ENCODE measurements at regions not wholly inside any gene's neighbourhood (a gene's known extent, or its start where the extent isn't known, plus 50 kb on each side); places are given as distances from the start of the nearest gene placed in this dataset.

- H3K79me2 ChIP-seq (ENCODE audit: control insufficient read depth, low read length) = no peaks in the 10 kb centered on the region
- H4K20me1 ChIP-seq (ENCODE audit: control insufficient read depth, insufficient read depth, low read depth, low read length) = no peaks in the 10 kb centered on the region
- no peaks in the 10 kb centered on the region for H3K9me2 ChIP-seq (replicated peaks; ENCODE audit: control insufficient read depth, low read length)
- no peaks in the 10 kb centered on the region for H3F3A ChIP-seq (ENCODE audit: control insufficient read depth, insufficient read depth)
- H3K27ac ChIP-seq (ENCODE audit: low read depth, low read length) = no peak overlapping the region
- no peaks in the 10 kb centered on the region for H3K36me3 ChIP-seq (ENCODE audit: control insufficient read depth, low read length)
- H3K9me3 ChIP-seq (ENCODE audit: control insufficient read depth, insufficient read depth, low read length) = no peaks in the 10 kb centered on the region
- no peak overlapping the region for H3K4me2 ChIP-seq (ENCODE audit: low read length)
- H3K4me1 ChIP-seq (ENCODE audit: control insufficient read depth, low read length) = no peaks in the 10 kb centered on the region
- TF ChIP-seq EZH2phosphoT487 (IDR thresholded peaks at IDR 0.05; ENCODE audit: borderline replicate concordance, low read length) = no peak
- no peaks in the 10 kb centered on the region for H3K27me3 ChIP-seq (ENCODE audit: control insufficient read depth, low read length)
- H3K4me3 ChIP-seq (ENCODE audit: low read length) = no peak overlapping the region
These were observed 683.3 kb upstream of the KLHL29 start for GRCh38 chr2:22701561-22702160.

- Histone ChIP-seq H3K4me1 (ENCODE audit: control insufficient read depth, low read length) (no peaks in the 10 kb centered on the region), H3K79me2 (ENCODE audit: control insufficient read depth, low read length) (no peaks in the 10 kb centered on the region), H3F3A (ENCODE audit: control insufficient read depth, insufficient read depth) (no peaks in the 10 kb centered on the region), H3K4me2 (ENCODE audit: low read length) (no peak overlapping the region), H3K36me3 (ENCODE audit: control insufficient read depth, low read length) (no peaks in the 10 kb centered on the region), H3K9me3 (ENCODE audit: control insufficient read depth, insufficient read depth, low read length) (no peaks in the 10 kb centered on the region), H3K27me3 (ENCODE audit: control insufficient read depth, low read length) (no peaks in the 10 kb centered on the region), H4K20me1 (ENCODE audit: control insufficient read depth, insufficient read depth, low read depth, low read length) (no peaks in the 10 kb centered on the region), H3K27ac (ENCODE audit: low read depth, low read length) (no peak overlapping the region), H3K9me2 (replicated peaks; ENCODE audit: control insufficient read depth, low read length) (no peaks in the 10 kb centered on the region), H3K4me3 (ENCODE audit: low read length) (no peak overlapping the region)
- TF ChIP-seq EZH2phosphoT487 (IDR thresholded peaks at IDR 0.05; ENCODE audit: borderline replicate concordance, low read length) (no peak), CTCF (IDR thresholded peaks at IDR 0.05; ENCODE audit: low read depth, low read length, poor library complexity, severe bottlenecking) (no peak)
These were observed 681.6 kb upstream of the KLHL29 start for GRCh38 chr2:22703286-22703920.

- Histone ChIP-seq H3K36me3 (ENCODE audit: control insufficient read depth, low read length) (no peaks in the 10 kb centered on the region), H3K9me2 (replicated peaks; ENCODE audit: control insufficient read depth, low read length) (no peaks in the 10 kb centered on the region), H3K9me3 (ENCODE audit: control insufficient read depth, insufficient read depth, low read length) (no peaks in the 10 kb centered on the region), H3K27ac (ENCODE audit: low read depth, low read length) (no peak overlapping the region), H3K4me1 (ENCODE audit: control insufficient read depth, low read length) (no peaks in the 10 kb centered on the region), H3K27me3 (ENCODE audit: control insufficient read depth, low read length) (no peaks in the 10 kb centered on the region), H3K4me2 (ENCODE audit: low read length) (no peak overlapping the region), H3K79me2 (ENCODE audit: control insufficient read depth, low read length) (no peaks in the 10 kb centered on the region), H3K4me3 (ENCODE audit: low read length) (no peak overlapping the region), H3F3A (ENCODE audit: control insufficient read depth, insufficient read depth) (no peaks in the 10 kb centered on the region), H4K20me1 (ENCODE audit: control insufficient read depth, insufficient read depth, low read depth, low read length) (no peaks in the 10 kb centered on the region)
- TF ChIP-seq CTCF (IDR thresholded peaks at IDR 0.05; ENCODE audit: low read depth, low read length, poor library complexity, severe bottlenecking) = no peak
- no peak for TF ChIP-seq EZH2phosphoT487 (IDR thresholded peaks at IDR 0.05; ENCODE audit: borderline replicate concordance, low read length)
These were observed 665.6 kb upstream of the KLHL29 start for GRCh38 chr2:22719396-22719795.

- H3F3A ChIP-seq (ENCODE audit: control insufficient read depth, insufficient read depth) = no peaks in the 10 kb centered on the region
- H3K36me3 ChIP-seq (ENCODE audit: control insufficient read depth, low read length) = no peaks in the 10 kb centered on the region
- no peaks in the 10 kb centered on the region for H4K20me1 ChIP-seq (ENCODE audit: control insufficient read depth, insufficient read depth, low read depth, low read length)
These were observed 655.5 kb upstream of the KLHL29 start for GRCh38 chr2:22729466-22729865.

More at GRCh38 chr2:22729466-22729865, 655.5 kb upstream of the KLHL29 start:
- no peaks in the 10 kb centered on the region for H3K9me2 ChIP-seq (replicated peaks; ENCODE audit: control insufficient read depth, low read length)
- H3K27me3 ChIP-seq (ENCODE audit: control insufficient read depth, low read length) = no peaks in the 10 kb centered on the region
- H3K4me1 ChIP-seq (ENCODE audit: control insufficient read depth, low read length) = no peaks in the 10 kb centered on the region
- H3K4me2 ChIP-seq (ENCODE audit: low read length) = no peak overlapping the region
- no peak overlapping the region for H3K27ac ChIP-seq (ENCODE audit: low read depth, low read length)
- no peak for TF ChIP-seq CTCF (IDR thresholded peaks at IDR 0.05; ENCODE audit: low read depth, low read length, poor library complexity, severe bottlenecking)
- TF ChIP-seq EZH2phosphoT487 (IDR thresholded peaks at IDR 0.05; ENCODE audit: borderline replicate concordance, low read length) = no peak
- no peaks in the 10 kb centered on the region for H3K9me3 ChIP-seq (ENCODE audit: control insufficient read depth, insufficient read depth, low read length)
- H3K79me2 ChIP-seq (ENCODE audit: control insufficient read depth, low read length) = no peaks in the 10 kb centered on the region
- no peak overlapping the region for H3K4me3 ChIP-seq (ENCODE audit: low read length)
